SK-N-SH (cell line): ENCODE measurements at regions not wholly inside any gene's neighbourhood (a gene's known extent, or its start where the extent isn't known, plus 50 kb on each side); places are given as distances from the start of the nearest gene placed in this dataset.

Experiments used
- CTCF ChIA-PET: fragments of 300-600, 350-600 bp; formaldehyde crosslinking; extraction: SDS; loops from one replicate; lab custom pipeline; 2021; lab: Yijun Ruan, JAX
- POLR2A ChIA-PET: fragments of 350-600 bp; sonication (Branson Sonifier 250); formaldehyde crosslinking; extraction: SDS; loops from one replicate; lab custom pipeline; 2020; ENCODE audit warnings: antibody characterized with exemption, inconsistent platforms; lab: Yijun Ruan, JAX
- DNase-seq: peaks from one replicate; pipeline ENCODE4 v3.0.0; 2012
- H2AFZ ChIP-seq: fragments of 200-600 bp; sonication (generic); 2 replicates; pipeline ENCODE4 v1.8.1; 2016; ENCODE audit warnings: antibody characterized with exemption, mild to moderate bottlenecking, low read depth
- H3F3A ChIP-seq: fragments of 200-600 bp; sonication (generic); replicated peaks from 2 replicates; pipeline ENCODE3; 2016; ENCODE audit warnings: antibody characterized with exemption, mild to moderate bottlenecking; ENCODE audit not compliant: insufficient read depth
- H3K27ac ChIP-seq, 2 experiments: fragments of 200-500 bp in 1 of 2; fragments of 200-600 bp in 1 of 2; sonication (Bioruptor generic) in 1 of 2; sonication (generic), shearing (Covaris generic) in 1 of 2; 2 replicates each; pipeline versions ENCODE4 v1.5.1 to v1.6.1; 2014 to 2016; ENCODE audit warnings: low read depth in 2 of 2, inconsistent platforms in 1 of 2, low read length in 1 of 2, mild to moderate bottlenecking in 1 of 2, mixed read lengths in 1 of 2
- H3K27me3 ChIP-seq: fragments of 200-600 bp; sonication (generic), shearing (Covaris generic); 2 replicates; pipeline ENCODE4 v1.6.1; 2016; ENCODE audit warnings: mixed run types; ENCODE audit not compliant: insufficient read depth
- H3K36me3 ChIP-seq, 2 experiments: fragments of 200-500 bp in 1 of 2; fragments of 200-600 bp in 1 of 2; sonication (Bioruptor generic) in 1 of 2; sonication (generic) in 1 of 2; replicated peaks in 1 of 2; 2 replicates each; pipeline versions ENCODE3 to v1.5.1; 2014 to 2016; ENCODE audit warnings: low read length in 1 of 2, mild to moderate bottlenecking in 1 of 2; ENCODE audit not compliant: insufficient read depth in 2 of 2, control insufficient read depth in 1 of 2
- H3K4me1 ChIP-seq, 2 experiments: fragments of 200-500 bp in 1 of 2; fragments of 200-600 bp in 1 of 2; sonication (Bioruptor generic) in 1 of 2; sonication (generic), shearing (Covaris generic) in 1 of 2; 2 replicates each; pipeline versions ENCODE4 v1.5.1 to v1.6.1; 2014 to 2016; ENCODE audit warnings: low read depth in 1 of 2, low read length in 1 of 2, mixed run types in 1 of 2; ENCODE audit not compliant: insufficient read depth in 2 of 2, control insufficient read depth in 1 of 2
- H3K4me2 ChIP-seq: fragments of 200-600 bp; sonication (generic), shearing (Covaris generic); 2 replicates; pipeline ENCODE4 v1.6.1; 2017; ENCODE audit warnings: mixed run types
- H3K4me3 ChIP-seq, 2 experiments: fragments of 200-500 bp in 1 of 2; fragments of 200-600 bp in 1 of 2; sonication (Bioruptor generic) in 1 of 2; sonication (generic), shearing (Covaris generic) in 1 of 2; 2 replicates each; pipeline versions ENCODE4 v1.5.1 to v1.8.1; 2014 to 2016; ENCODE audit warnings: low read depth in 2 of 2, inconsistent platforms in 1 of 2, low read length in 1 of 2, mild to moderate bottlenecking in 1 of 2, mixed read lengths in 1 of 2, moderate library complexity in 1 of 2
- H3K79me2 ChIP-seq: fragments of 200-600 bp; sonication (generic); 2 replicates; pipeline ENCODE4 v1.8.1; 2017; ENCODE audit warnings: mild to moderate bottlenecking; ENCODE audit not compliant: insufficient read depth
- H3K9ac ChIP-seq: fragments of 200-600 bp; sonication (generic); 2 replicates; pipeline ENCODE4 v1.6.1; 2017; ENCODE audit warnings: mixed run types
- H3K9me2 ChIP-seq: fragments of 200-600 bp; sonication (generic); 2 replicates; pipeline ENCODE4 v1.6.1; 2017; ENCODE audit warnings: mixed run types
- H3K9me3 ChIP-seq: fragments of 200-600 bp; sonication (generic); 2 replicates; pipeline ENCODE4 v1.6.1; 2017; ENCODE audit warnings: mixed run types, mild to moderate bottlenecking, moderate library complexity
- H4K20me1 ChIP-seq: fragments of 200-600 bp; sonication (generic); 2 replicates; pipeline ENCODE4 v1.6.1; 2017; ENCODE audit warnings: mild to moderate bottlenecking, mixed run types; ENCODE audit not compliant: insufficient read depth
- CTCF ChIP-seq: fragments of 200-600 bp; sonication (generic); IDR thresholded peaks from 2 replicates; pipeline ENCODE4 v1.6.1; 2017; ENCODE audit warnings: antibody characterized with exemption, mild to moderate bottlenecking, moderate library complexity
- FOSL2 ChIP-seq: IDR thresholded peaks from 2 replicates; pipeline ENCODE4 v1.4.0; 2012; ENCODE audit warnings: low read depth, mild to moderate bottlenecking, moderate library complexity, borderline replicate concordance
- FOXJ3 ChIP-seq: sonication (generic); formaldehyde crosslinking; IDR thresholded peaks from 2 replicates; pipeline ENCODE4 v1.5.1; 2020; ENCODE audit warnings: mild to moderate bottlenecking, missing genetic modification reagents
- GATA2 ChIP-seq: sonication (generic); formaldehyde crosslinking; IDR thresholded peaks from 2 replicates; pipeline ENCODE4 v1.5.0; 2020; ENCODE audit warnings: mild to moderate bottlenecking, missing genetic modification reagents
- JUND ChIP-seq: IDR thresholded peaks from 2 replicates; pipeline ENCODE4 v1.4.0; 2012
- MXI1 ChIP-seq: IDR thresholded peaks from 2 replicates; pipeline ENCODE4 v1.6.1; 2012; ENCODE audit warnings: mild to moderate bottlenecking, low read depth, low read length, improper control_type of control experiment
- NFIC ChIP-seq: IDR thresholded peaks from 2 replicates; pipeline ENCODE4 v1.4.0; 2012; ENCODE audit warnings: borderline replicate concordance
- NRF1 ChIP-seq: IDR thresholded peaks from 2 replicates; pipeline ENCODE4 v1.6.1; 2012; ENCODE audit warnings: low read depth, mild to moderate bottlenecking, low read length
- POLR2AphosphoS5 ChIP-seq: IDR thresholded peaks from 2 replicates; pipeline ENCODE4 v1.6.1; 2012; ENCODE audit warnings: low read depth, low read length
- RAD21 ChIP-seq: IDR thresholded peaks from 2 replicates; pipeline ENCODE4 v1.6.1; 2012; ENCODE audit warnings: mild to moderate bottlenecking, low read length
- RXRA ChIP-seq: IDR thresholded peaks from 2 replicates; pipeline ENCODE4 v1.4.0; 2012; ENCODE audit warnings: low read depth, mild to moderate bottlenecking, borderline replicate concordance
- SMC3 ChIP-seq: IDR thresholded peaks from 2 replicates; pipeline ENCODE4 v1.6.1; 2012; ENCODE audit warnings: low read depth, low read length, improper control_type of control experiment
- YY1 ChIP-seq: IDR thresholded peaks from 2 replicates; pipeline ENCODE4 v1.4.0; 2012; ENCODE audit warnings: low read depth, mild to moderate bottlenecking
- WGBS: methylation state at CpG from one replicate; pipeline ENCODE4 v1.1.6; 2017; ENCODE audit warnings: low lambda C conversion rate; 5-methylcytosine and 5-hydroxymethylcytosine counted together
- TF ChIP-seq, protein P1 (sequence below): fragments of 150-350 bp; IDR thresholded peaks from 2 replicates; pipeline ENCODE4 v1.6.1; 2017; ENCODE audit warnings: antibody characterized with exemption, low read length, low read depth, borderline replicate concordance
- TF ChIP-seq, protein P2 (sequence below): IDR thresholded peaks from 2 replicates; pipeline ENCODE4 v1.4.0; 2012; ENCODE audit warnings: low read depth, borderline replicate concordance
- TF ChIP-seq, protein P3 (sequence below): IDR thresholded peaks from 2 replicates; pipeline ENCODE4; 2012

DNA sequence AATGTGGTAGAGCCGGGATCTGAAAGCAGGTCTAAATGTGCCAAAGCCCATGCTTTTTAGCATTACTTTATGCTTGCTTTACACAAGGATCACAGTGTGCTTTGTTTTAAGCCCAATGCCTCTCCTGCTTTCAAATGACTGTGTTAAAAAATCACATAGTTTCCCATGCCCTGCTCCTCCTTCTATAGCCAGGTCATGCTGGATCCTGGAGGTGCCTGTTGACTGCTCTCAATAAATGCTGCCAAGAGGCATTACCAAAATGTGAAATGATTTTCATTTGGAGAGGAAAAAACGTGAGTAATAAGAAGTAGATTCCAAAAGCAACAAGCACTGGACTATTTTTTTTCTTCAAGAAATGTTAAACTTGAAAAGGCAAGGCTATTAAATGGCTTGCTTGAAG, 420.7 kb upstream of the USP24 start:
- H3K9me2 ChIP-seq: no peaks in the 10 kb centered on the region
- H3K9me3 ChIP-seq: no peaks in the 10 kb centered on the region
- no peak for TF ChIP-seq YY1
- no peak for TF ChIP-seq MXI1
- TF ChIP-seq NRF1: no peak
- no peak for TF ChIP-seq SMC3
- TF ChIP-seq CTCF: no peak
- no peak for TF ChIP-seq NFIC
- TF ChIP-seq, protein P1, sequence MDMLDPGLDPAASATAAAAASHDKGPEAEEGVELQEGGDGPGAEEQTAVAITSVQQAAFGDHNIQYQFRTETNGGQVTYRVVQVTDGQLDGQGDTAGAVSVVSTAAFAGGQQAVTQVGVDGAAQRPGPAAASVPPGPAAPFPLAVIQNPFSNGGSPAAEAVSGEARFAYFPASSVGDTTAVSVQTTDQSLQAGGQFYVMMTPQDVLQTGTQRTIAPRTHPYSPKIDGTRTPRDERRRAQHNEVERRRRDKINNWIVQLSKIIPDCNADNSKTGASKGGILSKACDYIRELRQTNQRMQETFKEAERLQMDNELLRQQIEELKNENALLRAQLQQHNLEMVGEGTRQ: no peak
- TF ChIP-seq RAD21: no peak
- no peak for TF ChIP-seq FOSL2
- TF ChIP-seq, all 33 proteins: peak for 0
- H3K36me3 ChIP-seq: no peaks in the 10 kb centered on the region
- H3K9ac ChIP-seq: no peak overlapping the region
- no peak overlapping the region for H3K4me2 ChIP-seq
- peaks cover 7 to 33% of the 10 kb centered on the region in 2 experiments; a peak in 3 of 4 replicates for H3K4me1 ChIP-seq
- H4K20me1 ChIP-seq: no peaks in the 10 kb centered on the region
- no peaks in the 10 kb centered on the region for H3K27me3 ChIP-seq
- H3F3A ChIP-seq: peaks cover 29% of the 10 kb centered on the region
- ChIA-PET POLR2A (no interaction called here), CTCF (no interaction called here)
- H3K79me2 ChIP-seq: no peaks in the 10 kb centered on the region
- H2AFZ ChIP-seq: no peak overlapping the region
- no peak overlapping the region for H3K4me3 ChIP-seq
- DNase-seq: no peak
- peak overlapping the region in 1 of 2 experiments; percentile 35; a peak in 2 of 4 replicates for H3K27ac ChIP-seq
- 59% methylated on average over 2 of the region's 2 CpGs for WGBS

DNA sequence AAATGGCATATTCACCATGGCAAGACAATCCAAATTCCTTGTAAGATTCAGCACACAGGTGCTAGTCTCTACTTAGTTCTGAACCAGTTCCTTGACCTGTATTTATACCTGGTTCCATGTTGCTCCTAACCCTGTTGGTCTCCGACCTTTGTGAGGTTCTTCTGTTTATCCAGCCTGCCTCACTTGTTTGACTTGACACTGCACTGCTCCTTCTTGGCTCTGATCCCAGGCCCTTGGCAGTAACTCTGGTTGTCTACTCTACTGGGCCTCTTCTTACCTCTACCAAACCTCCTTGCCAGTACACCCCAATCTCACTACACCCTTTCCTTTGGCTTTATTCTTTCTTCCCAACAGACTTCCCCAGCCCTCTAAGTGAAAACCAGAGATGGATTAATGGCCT, 419.4 kb upstream of the USP24 start:
- H3K27ac ChIP-seq: peak overlapping the region in 1 of 2 experiments; percentile 34; a peak in 1 of 4 replicates
- WGBS: 79% methylated on average over 1 of the region's 1 CpG
- no peaks in the 10 kb centered on the region for H3K79me2 ChIP-seq
- no peak overlapping the region for H3K4me3 ChIP-seq
- no peak for DNase-seq
- no peak overlapping the region for H2AFZ ChIP-seq
- H3K9ac ChIP-seq: no peak overlapping the region
- no peaks in the 10 kb centered on the region for H3K36me3 ChIP-seq
- peaks cover 7 to 20% of the 10 kb centered on the region in 2 experiments; a peak in 3 of 4 replicates for H3K4me1 ChIP-seq
- no peaks in the 10 kb centered on the region for H3K9me3 ChIP-seq
- H3F3A ChIP-seq: peaks cover 29% of the 10 kb centered on the region
- ChIA-PET CTCF (no interaction called here), POLR2A (no interaction called here)
- H3K4me2 ChIP-seq: no peak overlapping the region
- no peaks in the 10 kb centered on the region for H4K20me1 ChIP-seq
- H3K27me3 ChIP-seq: no peaks in the 10 kb centered on the region
- H3K9me2 ChIP-seq: no peaks in the 10 kb centered on the region
- no peak for TF ChIP-seq SMC3
- TF ChIP-seq GATA2 (CRISPR knock-in tag): no peak
- TF ChIP-seq RXRA: no peak
- no peak for TF ChIP-seq YY1
- TF ChIP-seq POLR2AphosphoS5: no peak
- TF ChIP-seq, protein P2, sequence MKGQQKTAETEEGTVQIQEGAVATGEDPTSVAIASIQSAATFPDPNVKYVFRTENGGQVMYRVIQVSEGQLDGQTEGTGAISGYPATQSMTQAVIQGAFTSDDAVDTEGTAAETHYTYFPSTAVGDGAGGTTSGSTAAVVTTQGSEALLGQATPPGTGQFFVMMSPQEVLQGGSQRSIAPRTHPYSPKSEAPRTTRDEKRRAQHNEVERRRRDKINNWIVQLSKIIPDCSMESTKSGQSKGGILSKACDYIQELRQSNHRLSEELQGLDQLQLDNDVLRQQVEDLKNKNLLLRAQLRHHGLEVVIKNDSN: no peak
- TF ChIP-seq FOXJ3: no peak
- TF ChIP-seq, protein P3, sequence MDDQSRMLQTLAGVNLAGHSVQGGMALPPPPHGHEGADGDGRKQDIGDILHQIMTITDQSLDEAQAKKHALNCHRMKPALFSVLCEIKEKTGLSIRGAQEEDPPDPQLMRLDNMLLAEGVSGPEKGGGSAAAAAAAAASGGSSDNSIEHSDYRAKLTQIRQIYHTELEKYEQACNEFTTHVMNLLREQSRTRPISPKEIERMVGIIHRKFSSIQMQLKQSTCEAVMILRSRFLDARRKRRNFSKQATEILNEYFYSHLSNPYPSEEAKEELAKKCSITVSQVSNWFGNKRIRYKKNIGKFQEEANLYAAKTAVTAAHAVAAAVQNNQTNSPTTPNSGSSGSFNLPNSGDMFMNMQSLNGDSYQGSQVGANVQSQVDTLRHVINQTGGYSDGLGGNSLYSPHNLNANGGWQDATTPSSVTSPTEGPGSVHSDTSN: no peak
- TF ChIP-seq CTCF: no peak
- TF ChIP-seq JUND: no peak
